HG03108 (cell line): ENCODE measurements at regions not wholly inside any gene's neighbourhood (a gene's known extent, or its start where the extent isn't known, plus 50 kb on each side); places are given as distances from the start of the nearest gene placed in this dataset.
"Not testable (repeated sequence)": the region's sequence is repeated elsewhere in the genome, so short reads cannot be mapped to it uniquely, and the experiment has no call there.

ENCODE experiments used
- ATAC-seq: cut with Tn5 transposase; IDR thresholded peaks from one replicate; pipeline ENCODE4 v1.9.1; 2021; ENCODE audit warnings: moderate library complexity; ENCODE audit not compliant: unreplicated experiment

GRCh38 chr2:211216221-211216620, 659.8 kb downstream of the CPS1 start:
- ATAC-seq: no peak

- ATAC-seq: not testable (repeated sequence)
Observed at GRCh38 chr2:211219548-211219947, 663.1 kb downstream of the CPS1 start.

- no peak for ATAC-seq
Observed at GRCh38 chr2:211225784-211226183, 669.4 kb downstream of the CPS1 start.

GRCh38 chr2:211228559-211228958, 672.2 kb downstream of the CPS1 start:
- ATAC-seq: no peak

- no peak for ATAC-seq
Observed at GRCh38 chr2:211237586-211238275, 681.3 kb downstream of the CPS1 start.

- ATAC-seq: no peak
Observed at GRCh38 chr2:211241891-211242290, 685.5 kb downstream of the CPS1 start.

GRCh38 chr2:211247751-211248150, 691.4 kb downstream of the CPS1 start:
- no peak for ATAC-seq

- ATAC-seq: no peak
Observed at GRCh38 chr2:211248841-211249240, 692.4 kb downstream of the CPS1 start.

GRCh38 chr2:211251016-211251415, 694.6 kb downstream of the CPS1 start:
- ATAC-seq: no peak

- ATAC-seq: no peak
Observed at GRCh38 chr2:211258646-211259335, 702.4 kb downstream of the CPS1 start.

GRCh38 chr2:211259831-211260476, 703.6 kb downstream of the CPS1 start:
- no peak for ATAC-seq

GRCh38 chr2:211270257-211270656, 713.9 kb downstream of the CPS1 start:
- no peak for ATAC-seq

GRCh38 chr2:211281430-211282073, 725.2 kb downstream of the CPS1 start:
- ATAC-seq: no peak

GRCh38 chr2:211302676-211303075, 746.3 kb downstream of the CPS1 start:
- no peak for ATAC-seq

- no peak for ATAC-seq
Observed at GRCh38 chr2:211306929-211307328, 750.5 kb downstream of the CPS1 start.
